ENCODE measurements at regions not wholly inside any gene's neighbourhood (a gene's known extent, or its start where the extent isn't known, plus 50 kb on each side); places are given as distances from the start of the nearest gene placed in this dataset.

- CTCF ChIA-PET: interaction anchor here (0.7 to 2.8 kb wide), 4 partner anchors 11 to 17 kb away, joined by 3 to 6 read pairs (median 4); no protein-coding TSS in a partner anchor
- no peak for TF ChIP-seq CTCF (IDR thresholded peaks at IDR 0.05; ENCODE audit: control extremely low read depth, extremely low read depth, low read depth, missing control alignments)
- no peak for DNase-seq (ENCODE audit: extremely low spot score)
- POLR2A ChIA-PET: no interaction called here
Observed at GRCh38 chr18:77397056-77397455, 147.4 kb downstream of the GALR1 start.

- DNase-seq (ENCODE audit: extremely low spot score): no peak
- no peak for TF ChIP-seq CTCF (IDR thresholded peaks at IDR 0.05; ENCODE audit: control extremely low read depth, extremely low read depth, low read depth, missing control alignments)
- POLR2A ChIA-PET: no interaction called here
- CTCF ChIA-PET: interaction anchor here (0.7 to 2.8 kb wide), 4 partner anchors 11 to 17 kb away, joined by 3 to 6 read pairs (median 4); no protein-coding TSS in a partner anchor
Observed at GRCh38 chr18:77397617-77398016, 148.0 kb downstream of the GALR1 start.

GRCh38 chr18:77400561-77400960 lies 150.9 kb downstream of the GALR1 start:
- ChIA-PET CTCF (interaction anchor here (0.7 kb wide), 1 partner anchor 9 kb away, joined by 3 read pairs; no protein-coding TSS in a partner anchor), POLR2A (no interaction called here)
- DNase-seq (ENCODE audit: extremely low spot score): no peak
- TF ChIP-seq CTCF (IDR thresholded peaks at IDR 0.05; ENCODE audit: control extremely low read depth, extremely low read depth, low read depth, missing control alignments): no peak

GRCh38 chr18:77401173-77401572 lies 151.5 kb downstream of the GALR1 start:
- TF ChIP-seq CTCF (IDR thresholded peaks at IDR 0.05; ENCODE audit: control extremely low read depth, extremely low read depth, low read depth, missing control alignments): no peak
- ChIA-PET CTCF (interaction anchor here (0.7 kb wide), 1 partner anchor 9 kb away, joined by 3 read pairs; no protein-coding TSS in a partner anchor), POLR2A (no interaction called here)
- DNase-seq (ENCODE audit: extremely low spot score): no peak

GRCh38 chr18:77403969-77404535 lies 154.4 kb downstream of the GALR1 start:
- no peak for TF ChIP-seq CTCF (IDR thresholded peaks at IDR 0.05; ENCODE audit: control extremely low read depth, extremely low read depth, low read depth, missing control alignments)
- DNase-seq (ENCODE audit: extremely low spot score): no peak
- POLR2A ChIA-PET: no interaction called here
- CTCF ChIA-PET: interaction anchor here (1.0 kb wide), 1 partner anchor 8 kb away, joined by 3 read pairs; no protein-coding TSS in a partner anchor

- DNase-seq (ENCODE audit: extremely low spot score): no peak
- TF ChIP-seq CTCF (IDR thresholded peaks at IDR 0.05; ENCODE audit: control extremely low read depth, extremely low read depth, low read depth, missing control alignments): no peak
- CTCF ChIA-PET: interaction anchor here (1.0 kb wide), 1 partner anchor 9 kb away, joined by 3 read pairs; no protein-coding TSS in a partner anchor
- POLR2A ChIA-PET: no interaction called here
Observed at GRCh38 chr18:77405096-77405495, 155.4 kb downstream of the GALR1 start.

Data from GM10248 (cell line).